GM20000 (cell line): ENCODE measurements at regions not wholly inside any gene's neighbourhood (a gene's known extent, or its start where the extent isn't known, plus 50 kb on each side); places are given as distances from the start of the nearest gene placed in this dataset.

Experiments
- DNase-seq: peaks from one replicate; pipeline ENCODE4 v3.0.0; 2012; ENCODE audit warnings: low spot score
- TF ChIP-seq, protein P1 (sequence below): IDR thresholded peaks from 2 replicates; pipeline ENCODE4 v1.5.1; 2012; ENCODE audit warnings: mild to moderate bottlenecking, control low read depth; ENCODE audit errors: extremely low read depth, missing control alignments

- TF ChIP-seq, protein P1, sequence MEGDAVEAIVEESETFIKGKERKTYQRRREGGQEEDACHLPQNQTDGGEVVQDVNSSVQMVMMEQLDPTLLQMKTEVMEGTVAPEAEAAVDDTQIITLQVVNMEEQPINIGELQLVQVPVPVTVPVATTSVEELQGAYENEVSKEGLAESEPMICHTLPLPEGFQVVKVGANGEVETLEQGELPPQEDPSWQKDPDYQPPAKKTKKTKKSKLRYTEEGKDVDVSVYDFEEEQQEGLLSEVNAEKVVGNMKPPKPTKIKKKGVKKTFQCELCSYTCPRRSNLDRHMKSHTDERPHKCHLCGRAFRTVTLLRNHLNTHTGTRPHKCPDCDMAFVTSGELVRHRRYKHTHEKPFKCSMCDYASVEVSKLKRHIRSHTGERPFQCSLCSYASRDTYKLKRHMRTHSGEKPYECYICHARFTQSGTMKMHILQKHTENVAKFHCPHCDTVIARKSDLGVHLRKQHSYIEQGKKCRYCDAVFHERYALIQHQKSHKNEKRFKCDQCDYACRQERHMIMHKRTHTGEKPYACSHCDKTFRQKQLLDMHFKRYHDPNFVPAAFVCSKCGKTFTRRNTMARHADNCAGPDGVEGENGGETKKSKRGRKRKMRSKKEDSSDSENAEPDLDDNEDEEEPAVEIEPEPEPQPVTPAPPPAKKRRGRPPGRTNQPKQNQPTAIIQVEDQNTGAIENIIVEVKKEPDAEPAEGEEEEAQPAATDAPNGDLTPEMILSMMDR: no peak
- DNase-seq: no peak
Observed at GRCh38 chr5:39808656-39809055, 383.9 kb upstream of the DAB2 start.

DNA sequence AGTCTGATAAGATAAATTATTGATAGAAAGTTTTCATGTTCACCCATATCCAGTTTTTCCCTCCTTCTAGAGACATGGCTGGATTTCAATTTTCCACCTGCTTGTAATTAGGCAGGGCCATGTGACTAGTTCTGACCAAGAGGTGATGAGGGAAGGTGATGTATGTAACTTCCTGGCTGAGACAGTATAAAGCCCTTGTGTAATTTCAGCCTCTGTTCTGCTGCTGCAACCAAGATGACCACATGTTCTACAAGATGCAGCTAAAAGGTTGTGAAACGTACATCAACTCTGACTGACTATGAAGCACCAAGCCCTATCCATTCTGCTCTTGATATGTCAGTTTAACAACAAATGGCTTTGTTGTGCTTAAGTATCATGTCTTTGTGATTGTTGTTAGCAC is 376.5 kb upstream of the DAB2 start:
- no peak for DNase-seq
- TF ChIP-seq, protein P1: no peak

- TF ChIP-seq, protein P1: no peak
Observed at GRCh38 chr5:39800042-39800601, 375.3 kb upstream of the DAB2 start.

GRCh38 chr5:39799242-39799641 is 374.5 kb upstream of the DAB2 start:
- TF ChIP-seq, protein P1: no peak
- DNase-seq: no peak

More at GRCh38 chr5:39800042-39800601, 375.3 kb upstream of the DAB2 start:
- DNase-seq: no peak

- TF ChIP-seq, protein P1: no peak
- DNase-seq: no peak
Observed at GRCh38 chr5:39794513-39795210, 369.9 kb upstream of the DAB2 start.

DNA sequence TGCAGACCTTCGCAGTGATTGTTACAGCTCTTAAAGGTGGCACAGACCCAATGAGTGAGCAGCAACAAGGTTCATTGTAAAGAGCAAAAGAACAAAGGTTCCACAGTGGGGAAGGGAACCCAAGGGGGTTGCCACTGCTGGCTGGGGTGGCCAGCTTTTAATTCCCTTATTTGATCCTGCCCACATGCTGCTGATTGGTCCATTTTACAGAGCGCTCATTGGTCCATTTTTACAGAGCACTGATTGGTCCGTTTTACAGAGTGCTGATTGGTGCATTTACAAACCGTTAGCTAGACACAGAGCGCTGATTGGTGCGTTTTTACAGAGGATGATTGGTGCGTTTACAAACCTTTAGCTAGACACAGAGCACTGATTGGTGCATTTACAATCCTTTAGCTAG is 360.6 kb upstream of the DAB2 start:
- no peak for DNase-seq
- TF ChIP-seq, protein P1: no peak

- DNase-seq: no peak
- TF ChIP-seq, protein P1: no peak
Observed at GRCh38 chr5:39783756-39784421, 359.1 kb upstream of the DAB2 start.
